ENCODE measurements at regions not wholly inside any gene's neighbourhood (a gene's known extent, or its start where the extent isn't known, plus 50 kb on each side); places are given as distances from the start of the nearest gene placed in this dataset.

DNA sequence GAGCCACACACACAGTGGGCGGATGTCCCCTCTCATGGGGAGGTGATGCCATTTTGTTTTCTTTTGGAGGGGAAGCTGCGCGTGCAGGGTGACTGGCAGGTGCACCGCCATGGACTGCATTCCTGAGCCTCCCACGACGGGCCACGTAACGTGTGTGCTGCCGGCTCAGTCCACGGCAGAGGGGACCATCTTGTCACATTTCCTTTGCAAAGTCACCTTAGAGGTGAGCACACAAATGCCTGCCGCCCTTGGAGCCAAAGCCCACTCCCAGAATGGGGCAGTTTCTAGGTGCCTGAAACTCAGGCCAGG lies 262.5 kb downstream of the CTTN start:
- Mint-ChIP-seq H3K4me1 (peaks cover 0 to 5% (median 4%) of the 10 kb centered on the region in 4 donors), H3K4me3 (no peak overlapping the region), H3K27me3 (peaks cover 18 to 66% (median 38%) of the 10 kb centered on the region in 5 donors), H3K27ac (no peak overlapping the region), H3K9me3 (peaks cover 0 to 10% (median 0%) of the 10 kb centered on the region in 9 donors), H3K36me3 (no peaks in the 10 kb centered on the region)
- DNase-seq (no peak), ATAC-seq (no peak)
- POLR2A ChIA-PET: no interaction called here

DNA sequence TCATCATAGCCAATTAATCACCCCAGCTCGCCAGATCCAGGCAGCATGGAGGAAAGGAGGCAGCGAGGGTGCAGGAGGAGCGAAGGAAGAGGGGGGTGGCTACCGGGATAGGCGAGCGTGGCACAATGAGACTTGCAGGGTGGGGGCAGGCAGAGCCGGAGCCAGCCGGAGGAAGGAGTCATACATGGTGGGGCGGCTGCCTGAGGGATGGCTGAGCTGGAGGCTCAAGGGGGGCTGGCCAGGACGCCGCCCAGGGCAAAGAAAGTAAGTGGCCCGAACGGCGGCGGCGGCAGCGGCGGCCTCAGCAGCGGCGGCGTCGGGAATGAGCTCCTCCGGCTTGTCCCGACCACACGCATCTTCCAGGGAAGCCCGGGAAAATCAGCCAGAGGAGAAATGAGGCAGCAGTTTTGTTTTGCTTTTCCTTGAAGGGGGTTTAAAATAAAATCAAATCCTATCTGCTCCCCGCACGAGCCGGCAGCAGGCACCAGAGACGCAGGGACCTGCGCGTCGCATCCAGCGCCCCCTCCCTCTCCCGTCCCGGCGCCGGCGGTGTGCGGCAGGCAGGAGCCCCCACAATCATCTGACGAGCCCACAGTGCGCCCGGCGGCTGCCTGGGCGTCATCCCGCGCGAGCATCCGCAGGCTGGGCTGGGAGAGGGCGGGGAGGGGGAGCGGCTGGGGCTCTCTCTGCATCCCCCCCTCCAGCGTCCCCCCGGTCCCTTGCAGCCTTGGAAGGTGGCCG lies 263.6 kb downstream of the CTTN start:
- no peak overlapping the region for H3K27ac Mint-ChIP-seq
- no peak for ATAC-seq
- peaks cover 21 to 67% (median 35%) of the 10 kb centered on the region in 5 donors for H3K27me3 Mint-ChIP-seq
- POLR2A ChIA-PET: no interaction called here
- no peak overlapping the region for H3K4me3 Mint-ChIP-seq
- H3K36me3 Mint-ChIP-seq: no peaks in the 10 kb centered on the region
- peaks cover 0 to 5% (median 4%) of the 10 kb centered on the region in 4 donors for H3K4me1 Mint-ChIP-seq
- H3K9me3 Mint-ChIP-seq: peaks cover 0 to 10% (median 0%) of the 10 kb centered on the region in 9 donors
- DNase-seq: no peak

DNA sequence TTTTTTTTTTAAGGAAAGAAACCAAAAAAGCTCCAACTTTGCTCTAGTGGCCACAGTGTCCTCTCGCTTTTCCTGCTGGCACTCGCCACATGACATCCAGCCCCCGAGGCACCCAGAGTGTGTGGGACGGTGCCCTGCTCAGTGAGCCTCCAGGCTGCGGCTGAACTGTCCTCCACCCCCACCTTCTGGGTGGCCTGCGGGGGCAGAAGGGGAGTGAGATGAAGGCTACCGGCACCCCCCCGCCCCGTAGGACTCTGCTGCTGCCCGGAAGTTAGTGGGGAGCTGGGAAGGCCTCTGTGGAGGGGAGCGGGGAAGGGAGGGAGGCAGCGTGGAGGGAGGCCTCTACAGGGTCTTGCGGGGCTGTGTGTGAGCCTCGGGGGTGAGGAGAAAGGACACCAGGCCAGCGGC lies 264.4 kb downstream of the CTTN start:
- DNase-seq (no peak), ATAC-seq (no peak)
- no peak overlapping the region for H3K27ac Mint-ChIP-seq
- H3K27me3 Mint-ChIP-seq: peaks cover 22 to 70% (median 37%) of the 10 kb centered on the region in 5 donors
- POLR2A ChIA-PET: no interaction called here
- H3K4me1 Mint-ChIP-seq: peaks cover 0 to 5% (median 4%) of the 10 kb centered on the region in 4 donors
- no peak overlapping the region for H3K4me3 Mint-ChIP-seq
- no peaks in the 10 kb centered on the region for H3K36me3 Mint-ChIP-seq
- H3K9me3 Mint-ChIP-seq: peaks cover 0 to 10% (median 0%) of the 10 kb centered on the region in 9 donors

DNA sequence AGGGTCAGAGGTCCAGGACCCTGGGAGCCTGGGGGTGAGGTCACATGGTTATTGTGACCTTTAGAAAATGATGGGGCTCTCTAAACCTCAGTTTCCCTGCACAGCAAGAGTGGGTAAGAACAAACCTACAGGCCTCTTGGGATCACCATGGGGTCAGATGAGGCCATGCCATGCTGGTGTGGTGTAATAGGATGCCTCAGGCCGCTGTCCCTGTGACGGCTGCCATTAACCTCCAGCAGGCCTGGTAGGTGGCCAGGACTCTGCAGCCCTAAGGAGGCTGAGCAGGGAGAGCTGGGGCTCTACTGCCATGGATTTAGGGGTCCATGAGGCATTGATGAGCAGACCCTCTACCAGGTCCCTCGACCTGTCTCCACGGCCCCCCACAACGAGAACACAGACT lies 265.5 kb downstream of the CTTN start:
- H3K4me3 Mint-ChIP-seq: no peak overlapping the region
- no peaks in the 10 kb centered on the region for H3K36me3 Mint-ChIP-seq
- DNase-seq: no peak
- POLR2A ChIA-PET: no interaction called here
- H3K9me3 Mint-ChIP-seq: peaks cover 0 to 10% (median 0%) of the 10 kb centered on the region in 9 donors
- no peak overlapping the region for H3K27ac Mint-ChIP-seq
- H3K27me3 Mint-ChIP-seq: peaks cover 20 to 78% (median 43%) of the 10 kb centered on the region in 5 donors
- ATAC-seq: no peak
- H3K4me1 Mint-ChIP-seq: peaks cover 0 to 5% (median 3%) of the 10 kb centered on the region in 4 donors

DNA sequence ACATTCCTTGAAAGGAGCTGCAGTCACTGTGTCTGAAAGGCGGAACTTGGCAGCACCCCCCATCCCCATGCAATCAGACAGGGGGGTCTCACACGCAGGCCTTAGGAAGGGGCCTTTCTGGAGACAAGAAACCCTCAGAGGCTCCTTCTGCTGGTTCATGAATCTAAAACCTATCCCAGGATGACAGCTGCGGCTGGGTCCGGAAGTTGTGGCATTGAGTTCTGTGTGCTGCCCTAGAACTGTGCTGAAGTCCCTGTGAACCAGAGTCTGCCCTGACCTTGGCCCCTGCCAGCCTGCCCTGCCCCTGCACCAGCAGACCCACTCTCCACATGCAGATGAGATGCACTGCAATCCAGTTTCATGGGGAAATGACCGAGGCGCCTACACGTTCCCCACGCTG lies 268.0 kb downstream of the CTTN start:
- Mint-ChIP-seq H3K4me1 (peaks cover 0 to 5% (median 3%) of the 10 kb centered on the region in 4 donors), H3K4me3 (no peak overlapping the region), H3K27me3 (peaks cover 13 to 58% (median 27%) of the 10 kb centered on the region in 5 donors), H3K27ac (no peak overlapping the region), H3K9me3 (no peaks in the 10 kb centered on the region), H3K36me3 (no peaks in the 10 kb centered on the region)
- POLR2A ChIA-PET: no interaction called here
- ATAC-seq (no peak), DNase-seq (no peak)

DNA sequence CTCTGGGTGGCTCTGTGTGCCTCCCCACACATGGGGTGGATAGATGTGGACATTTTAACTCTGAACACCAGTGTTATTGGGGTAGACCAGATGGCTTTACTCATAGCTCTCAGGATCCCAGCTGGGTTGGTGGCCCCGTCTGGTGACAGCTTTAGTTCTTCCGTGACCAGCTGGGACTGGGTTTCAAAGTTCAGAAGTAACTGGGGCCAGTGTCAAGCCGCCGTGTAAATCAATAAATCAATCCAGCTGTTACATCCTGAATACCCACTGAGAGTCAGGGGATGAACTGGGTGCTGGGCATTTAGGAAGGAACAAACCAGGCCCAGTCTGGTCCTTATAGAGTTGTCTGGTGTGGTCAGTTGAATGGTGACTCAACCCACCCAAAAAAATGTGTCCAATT lies 269.4 kb downstream of the CTTN start:
- Mint-ChIP-seq H3K4me3 (no peak overlapping the region), H3K36me3 (no peaks in the 10 kb centered on the region), H3K27me3 (peaks cover 10 to 51% (median 24%) of the 10 kb centered on the region in 5 donors), H3K9me3 (no peaks in the 10 kb centered on the region), H3K27ac (no peak overlapping the region), H3K4me1 (no peaks in the 10 kb centered on the region)
- POLR2A ChIA-PET: no interaction called here
- DNase-seq (no peak), ATAC-seq (no peak)

DNA sequence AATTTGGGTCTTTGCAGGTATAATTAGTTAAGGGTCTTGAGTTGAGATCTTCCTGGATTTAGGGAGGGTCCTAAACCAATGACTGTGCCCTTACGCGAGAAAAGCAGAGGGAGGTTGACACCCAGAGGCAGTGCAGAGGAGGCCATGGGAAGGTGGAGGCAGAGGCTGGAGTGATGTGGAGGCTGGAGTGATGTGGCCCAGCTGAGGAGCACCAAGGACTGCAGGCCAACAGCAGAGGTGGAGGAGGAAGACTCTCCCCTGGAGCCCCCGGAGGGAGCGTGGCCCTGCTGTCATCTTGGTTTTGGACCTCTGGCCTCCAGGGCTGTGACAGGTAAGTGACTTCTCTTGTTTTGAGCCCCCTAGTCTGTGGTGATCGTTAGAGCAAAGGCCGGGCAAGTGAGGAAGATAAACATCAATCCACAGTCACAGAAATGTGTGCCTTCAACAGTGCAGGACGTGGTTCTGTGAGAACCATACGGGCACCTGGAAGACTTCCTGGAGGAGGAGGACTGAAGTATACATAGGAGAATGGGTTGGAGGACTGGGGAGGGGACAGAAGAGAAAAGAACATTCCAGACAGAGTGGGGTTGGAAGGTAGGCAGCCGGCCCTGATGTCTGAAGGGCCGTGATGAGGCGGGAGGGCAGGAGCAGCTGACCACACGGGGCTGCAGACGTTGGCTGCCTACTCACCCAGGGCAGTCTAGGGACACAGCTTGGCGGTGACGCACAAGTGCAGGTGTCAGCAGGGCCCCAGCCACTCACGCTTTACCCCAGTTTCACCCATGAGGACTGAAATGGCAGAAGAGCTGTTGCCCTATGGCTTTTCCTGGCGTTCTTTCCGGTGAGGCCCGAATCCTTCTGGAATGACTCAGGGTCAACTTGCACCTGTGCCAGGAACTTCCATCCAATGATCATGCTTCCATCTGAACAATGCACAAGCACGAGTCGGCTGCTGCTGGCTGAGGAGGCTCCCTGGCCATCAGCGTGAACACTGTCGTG lies 270.2 kb downstream of the CTTN start:
- POLR2A ChIA-PET: no interaction called here
- H3K27me3 Mint-ChIP-seq: peaks cover 10 to 48% (median 24%) of the 10 kb centered on the region in 5 donors
- no peaks in the 10 kb centered on the region for H3K4me1 Mint-ChIP-seq
- no peak overlapping the region for H3K4me3 Mint-ChIP-seq
- no peak overlapping the region for H3K27ac Mint-ChIP-seq
- H3K9me3 Mint-ChIP-seq: no peaks in the 10 kb centered on the region
- ATAC-seq (no peak), DNase-seq (no peak)
- H3K36me3 Mint-ChIP-seq: no peaks in the 10 kb centered on the region

DNA sequence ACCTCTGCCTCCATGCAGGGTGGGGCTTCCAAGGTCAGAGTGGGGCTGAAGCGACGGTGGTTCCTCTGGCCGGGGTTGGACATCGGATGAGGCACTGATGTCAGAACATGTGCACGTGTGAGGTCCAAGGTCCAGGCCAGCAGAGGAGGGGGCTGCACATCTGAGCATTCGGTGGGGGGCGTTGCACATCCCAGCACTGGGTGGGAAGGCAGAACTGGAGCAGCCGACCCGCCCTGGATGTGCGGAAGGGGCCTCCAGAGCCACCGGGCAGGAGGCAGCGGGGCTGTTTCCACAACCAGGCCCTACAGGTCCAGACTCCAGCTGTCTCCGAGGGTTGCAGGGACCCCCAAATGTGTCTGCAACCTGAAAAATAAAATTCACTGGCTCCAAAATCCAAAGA lies 271.0 kb downstream of the CTTN start:
- DNase-seq: no peak
- Mint-ChIP-seq H3K4me3 (no peak overlapping the region), H3K27me3 (peaks cover 10 to 44% (median 21%) of the 10 kb centered on the region in 5 donors), H3K4me1 (no peaks in the 10 kb centered on the region), H3K36me3 (no peaks in the 10 kb centered on the region), H3K27ac (no peak overlapping the region), H3K9me3 (peaks cover 0 to 2% (median 0%) of the 10 kb centered on the region in 9 donors)
- POLR2A ChIA-PET: no interaction called here
- ATAC-seq: no peak

DNA sequence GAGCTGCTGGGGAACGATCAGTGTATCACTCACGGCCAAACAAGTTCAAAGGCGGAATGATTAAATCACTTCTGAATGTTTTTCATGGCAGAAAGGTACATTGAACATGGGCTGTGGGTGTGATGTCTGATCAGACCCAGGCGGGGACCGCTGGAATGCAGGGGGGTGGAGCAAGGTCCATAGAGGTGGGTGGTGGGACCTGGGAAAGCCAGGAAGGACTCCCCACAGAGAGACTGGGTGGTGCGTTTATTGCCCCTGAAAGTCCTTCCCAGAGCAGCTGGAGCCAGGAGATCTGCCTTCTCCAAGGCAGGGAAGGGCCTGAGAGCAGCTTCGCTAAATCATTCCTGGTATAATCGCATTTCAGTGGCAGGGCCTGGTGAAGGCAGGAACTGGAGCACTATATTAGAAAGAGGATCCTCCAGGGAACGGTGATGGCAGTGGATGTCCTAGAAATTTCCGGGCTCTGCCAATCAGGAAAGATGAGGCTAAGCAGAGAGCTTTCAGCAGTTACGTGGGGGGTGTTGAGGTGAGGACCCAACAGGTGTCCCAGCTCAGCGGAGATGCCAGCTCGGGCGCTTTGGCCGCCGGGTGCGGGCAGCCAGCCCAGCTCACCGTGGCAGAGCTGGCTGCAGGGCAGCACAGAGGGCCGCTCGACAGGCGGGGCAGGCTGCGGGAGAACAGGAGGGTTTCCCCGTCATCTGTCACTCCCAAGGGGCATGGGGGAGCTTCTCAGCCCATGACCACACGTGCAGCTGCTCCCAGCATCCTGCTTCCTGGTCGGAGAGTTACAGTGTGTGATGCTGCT lies 271.7 kb downstream of the CTTN start:
- H3K27ac Mint-ChIP-seq: no peak overlapping the region
- no peak overlapping the region for H3K4me3 Mint-ChIP-seq
- POLR2A ChIA-PET: no interaction called here

DNA sequence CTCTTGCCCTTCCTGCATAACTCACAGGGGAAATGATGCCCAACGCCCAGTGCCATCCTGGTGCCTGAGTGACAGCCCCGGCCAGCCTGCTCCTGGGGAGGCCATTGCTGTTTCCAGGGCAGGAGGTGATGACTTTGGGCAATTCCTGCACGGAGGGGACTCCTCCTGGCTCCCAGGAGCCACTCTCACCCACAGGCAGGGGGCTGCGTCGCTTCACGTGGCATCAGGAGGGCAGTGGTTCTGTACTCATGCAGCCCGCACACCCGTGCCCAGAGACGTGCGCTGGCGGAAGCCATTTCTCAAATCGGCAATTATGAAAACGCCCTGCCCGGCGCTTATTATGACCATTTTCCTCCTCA lies 272.3 kb downstream of the CTTN start:
- peaks cover 0 to 2% (median 0%) of the 10 kb centered on the region in 9 donors for H3K9me3 Mint-ChIP-seq
- H3K4me3 Mint-ChIP-seq: no peak overlapping the region
- H3K4me1 Mint-ChIP-seq: no peaks in the 10 kb centered on the region
- peaks cover 8 to 35% (median 21%) of the 10 kb centered on the region in 5 donors for H3K27me3 Mint-ChIP-seq
- DNase-seq: no peak
- H3K27ac Mint-ChIP-seq: no peak overlapping the region
- POLR2A ChIA-PET: no interaction called here
- no peak for ATAC-seq
- H3K36me3 Mint-ChIP-seq: no peaks in the 10 kb centered on the region

More for the DNA sequence above, 271.7 kb downstream of the CTTN start:
- Mint-ChIP-seq H3K36me3 (no peaks in the 10 kb centered on the region), H3K4me1 (no peaks in the 10 kb centered on the region), H3K27me3 (peaks cover 8 to 37% (median 21%) of the 10 kb centered on the region in 5 donors), H3K9me3 (peaks cover 0 to 2% (median 0%) of the 10 kb centered on the region in 9 donors)
- ATAC-seq (no peak), DNase-seq (no peak)

DNA sequence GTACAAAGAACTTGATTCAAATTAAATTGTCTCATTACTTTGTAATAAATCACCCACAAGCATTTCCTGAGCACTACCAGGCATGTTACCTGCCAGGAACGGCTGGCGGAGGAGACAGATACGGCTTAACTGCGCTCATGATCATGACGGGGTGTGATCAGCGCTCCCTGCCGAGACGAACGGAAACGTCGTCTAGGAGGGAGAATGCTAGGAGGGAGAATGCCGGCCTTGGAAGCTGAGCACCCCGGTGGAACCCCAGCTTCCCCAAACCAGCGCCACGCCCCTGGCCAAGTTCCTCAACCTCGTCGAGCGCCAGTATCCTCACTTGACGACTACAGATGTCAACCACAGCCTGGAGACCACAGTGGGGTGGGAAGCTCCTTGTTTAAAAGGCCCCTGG lies 272.8 kb downstream of the CTTN start:
- Mint-ChIP-seq H3K36me3 (no peaks in the 10 kb centered on the region), H3K4me3 (no peak overlapping the region)
- no peak for ATAC-seq

DNA sequence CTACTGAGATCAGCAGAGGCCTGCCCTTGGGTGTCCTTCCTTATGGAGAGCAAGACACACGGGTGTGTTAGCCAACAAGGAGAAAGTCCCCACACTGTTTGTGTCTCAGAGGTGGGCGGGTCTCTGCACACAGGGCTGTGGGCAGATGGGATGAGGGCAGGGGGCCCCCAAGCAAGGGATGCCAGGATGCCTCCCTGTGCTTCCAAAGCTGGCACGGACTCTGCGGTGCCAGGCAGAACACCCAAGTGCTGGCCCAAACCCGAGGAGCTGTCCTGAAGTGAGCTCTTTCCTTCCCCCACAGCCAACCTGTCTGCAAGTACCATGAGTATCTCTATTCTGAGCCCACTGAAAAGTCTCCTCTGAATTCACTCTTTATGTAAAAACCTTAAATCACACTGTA lies 273.3 kb downstream of the CTTN start:
- POLR2A ChIA-PET: no interaction called here
- DNase-seq: no peak
- Mint-ChIP-seq H3K4me3 (no peak overlapping the region), H3K27me3 (peaks cover 8 to 32% (median 17%) of the 10 kb centered on the region in 5 donors), H3K36me3 (no peaks in the 10 kb centered on the region), H3K4me1 (no peaks in the 10 kb centered on the region), H3K27ac (no peak overlapping the region), H3K9me3 (peaks cover 0 to 2% (median 0%) of the 10 kb centered on the region in 9 donors)
- no peak for ATAC-seq

More for the DNA sequence above, 272.8 kb downstream of the CTTN start:
- POLR2A ChIA-PET: no interaction called here
- DNase-seq: no peak
- Mint-ChIP-seq H3K9me3 (peaks cover 0 to 2% (median 0%) of the 10 kb centered on the region in 9 donors), H3K27me3 (peaks cover 8 to 35% (median 21%) of the 10 kb centered on the region in 5 donors), H3K27ac (no peak overlapping the region), H3K4me1 (no peaks in the 10 kb centered on the region)

Measured in naive thymus-derived CD8-positive, alpha-beta T cell (primary cell).